Activated CD8-positive, alpha-beta memory T cell treated with anti-CD3 and anti-CD28 coated beads for 36 hours (primary cell): ENCODE measurements at regions not wholly inside any gene's neighbourhood (a gene's known extent, or its start where the extent isn't known, plus 50 kb on each side); places are given as distances from the start of the nearest gene placed in this dataset.
"Not testable (repeated sequence)": the region's sequence is repeated elsewhere in the genome, so short reads cannot be mapped to it uniquely, and the experiment has no call there.

Experiments used
- CTCF ChIA-PET: fragments of 350-600 bp; sonication (Branson Sonifier 250); formaldehyde crosslinking; loops from one replicate; lab custom pipeline; 2021; ENCODE audit warnings: antibody characterized with exemption; lab: Charles Lee
- POLR2A ChIA-PET: fragments of 350-600 bp; sonication (Branson Sonifier 250); formaldehyde crosslinking; loops from one replicate; lab custom pipeline; 2021; ENCODE audit warnings: antibody characterized with exemption; lab: Charles Lee

DNA sequence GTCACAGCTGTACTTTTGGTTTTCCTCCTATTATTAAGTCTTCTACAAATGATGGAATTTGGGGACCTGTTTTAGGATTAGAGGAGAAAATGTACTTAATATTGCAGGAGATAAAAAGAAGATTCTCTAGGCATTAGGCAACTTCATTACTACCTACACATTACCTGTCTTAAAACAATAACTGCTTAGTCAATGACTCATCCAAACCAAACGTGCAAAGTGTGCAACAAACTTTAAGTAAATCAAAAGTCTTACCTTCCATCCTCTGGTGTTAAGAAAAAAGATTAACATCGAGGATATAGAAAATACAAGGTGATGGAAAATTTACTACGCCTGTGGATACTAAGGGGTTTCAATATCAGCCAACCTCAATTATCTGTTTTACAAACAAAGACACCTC, 285.3 kb upstream of the KYNU start:
- POLR2A ChIA-PET, result no interaction called here

GRCh38 chr2:142591420-142591819, 286.0 kb upstream of the KYNU start:
- ChIA-PET POLR2A (no interaction called here), CTCF (no interaction called here)

More for the DNA sequence above, 285.3 kb upstream of the KYNU start:
- CTCF ChIA-PET, result no interaction called here

- POLR2A ChIA-PET, result no interaction called here
- CTCF ChIA-PET, result no interaction called here
Measured at GRCh38 chr2:142588269-142588668, 289.2 kb upstream of the KYNU start.

DNA sequence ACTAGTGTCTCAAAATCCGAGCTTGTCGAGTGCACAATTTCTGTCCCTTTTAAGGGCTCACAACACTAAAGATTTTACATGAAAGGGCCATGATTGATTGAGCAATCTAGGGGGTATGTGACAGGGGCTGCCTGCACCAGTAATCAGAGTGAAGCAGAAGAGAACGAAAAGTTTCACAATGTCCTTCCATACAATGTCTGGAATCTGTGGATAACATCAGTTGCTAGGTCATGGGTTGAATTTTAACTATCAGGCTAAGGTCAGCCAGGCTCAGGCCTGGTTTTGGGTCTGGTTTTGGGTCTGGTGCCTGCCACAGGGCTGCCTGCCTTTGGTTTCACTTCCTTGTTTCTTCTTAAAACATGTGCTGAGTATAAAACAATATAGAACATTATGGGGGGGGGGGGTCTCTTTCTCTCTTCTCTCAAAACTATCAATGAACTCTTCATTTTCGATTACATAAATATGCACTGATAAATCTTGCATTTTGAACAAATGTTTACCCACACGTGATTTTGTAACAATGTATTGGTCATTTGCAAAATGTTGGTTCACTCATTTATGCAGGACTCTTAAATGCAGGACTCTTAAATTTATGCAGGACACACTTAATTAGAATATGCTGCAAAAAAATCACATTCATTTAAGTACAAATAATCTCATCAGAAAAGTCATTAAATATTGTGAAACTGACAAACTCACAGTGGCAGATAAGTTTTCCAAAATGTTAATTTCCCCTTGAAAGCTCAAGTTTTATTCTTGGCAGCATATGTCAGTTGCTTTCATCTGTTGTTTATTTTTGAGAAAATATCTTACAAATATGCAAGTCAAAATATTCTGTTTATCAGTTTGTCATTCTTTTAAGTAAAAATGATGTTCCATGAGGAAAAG, 290.5 kb upstream of the KYNU start:
- POLR2A ChIA-PET, result no interaction called here
- CTCF ChIA-PET, result no interaction called here

DNA sequence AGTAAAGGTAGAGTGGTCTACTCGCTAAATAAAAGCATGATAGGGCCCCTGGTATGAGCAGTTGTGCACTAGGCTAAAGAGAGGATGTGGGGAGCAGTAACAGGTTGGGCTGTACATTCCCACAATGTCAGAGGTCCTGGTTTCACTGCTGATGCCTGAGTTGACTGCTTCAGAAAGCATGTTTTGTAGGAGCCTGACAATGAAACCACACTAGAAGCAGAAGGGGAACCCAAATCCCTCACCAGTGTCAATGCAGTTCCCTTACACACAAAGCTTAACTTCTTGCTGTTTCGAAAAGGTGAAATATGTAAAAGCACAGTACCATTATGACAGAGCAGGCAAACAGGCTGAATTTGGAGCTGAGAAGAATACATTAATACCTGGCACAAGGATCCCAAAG, 291.7 kb upstream of the KYNU start:
- CTCF ChIA-PET, result no interaction called here
- POLR2A ChIA-PET, result no interaction called here

- CTCF ChIA-PET, result no interaction called here
- POLR2A ChIA-PET, result no interaction called here
Measured at GRCh38 chr2:142582317-142582716, 295.1 kb upstream of the KYNU start.

DNA sequence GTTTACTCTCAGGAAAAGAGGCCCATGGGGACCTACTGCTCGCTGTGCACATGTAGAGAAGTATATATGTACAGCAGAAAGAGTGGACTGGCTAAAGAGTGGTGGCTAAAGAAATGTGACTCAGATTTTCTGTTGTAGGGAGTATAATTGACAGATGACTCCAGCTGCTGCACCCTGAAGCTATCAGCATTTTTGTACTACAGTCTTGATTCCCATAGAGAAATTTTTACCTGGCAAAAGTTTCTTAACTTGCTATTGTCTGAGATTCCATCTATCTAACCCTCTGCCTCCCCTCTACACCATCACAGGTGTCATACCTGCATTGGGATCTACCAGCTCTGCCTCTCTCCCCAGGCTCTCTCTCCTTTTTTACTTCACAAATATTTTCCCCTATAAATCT, 296.0 kb upstream of the KYNU start:
- POLR2A ChIA-PET, result no interaction called here
- CTCF ChIA-PET, result no interaction called here

GRCh38 chr2:142580691-142581090, 296.8 kb upstream of the KYNU start:
- CTCF ChIA-PET, result no interaction called here
- POLR2A ChIA-PET, result no interaction called here

- POLR2A ChIA-PET, result no interaction called here
- CTCF ChIA-PET, result no interaction called here
Measured at GRCh38 chr2:142575561-142575960, 301.9 kb upstream of the KYNU start.

- ChIA-PET POLR2A (no interaction called here), CTCF (no interaction called here)
Measured at GRCh38 chr2:142574388-142574787, 303.1 kb upstream of the KYNU start.

- POLR2A ChIA-PET, result no interaction called here
Measured at GRCh38 chr2:142572346-142573132, 304.9 kb upstream of the KYNU start.

DNA sequence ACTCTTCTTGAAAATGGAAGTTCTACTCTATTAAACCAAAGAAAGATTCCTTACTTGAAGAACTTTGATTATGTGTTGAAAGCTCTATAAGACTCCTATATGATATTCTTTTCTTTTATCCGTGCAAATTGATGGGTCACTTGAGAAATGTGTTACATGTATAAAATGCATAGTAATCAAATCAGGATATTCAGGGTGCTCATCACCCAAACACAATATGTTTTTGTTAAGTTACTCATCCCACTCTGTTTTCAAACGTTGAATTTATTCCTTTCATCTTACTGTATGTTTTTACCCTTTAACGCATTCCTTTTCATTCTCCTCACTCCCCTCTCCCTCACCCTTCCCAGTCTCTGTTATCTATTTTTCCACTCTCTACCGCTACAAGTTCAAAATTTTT, 305.5 kb upstream of the KYNU start:
- ChIA-PET CTCF (no interaction called here), POLR2A (no interaction called here)

More at GRCh38 chr2:142572346-142573132, 304.9 kb upstream of the KYNU start:
- CTCF ChIA-PET, result no interaction called here

DNA sequence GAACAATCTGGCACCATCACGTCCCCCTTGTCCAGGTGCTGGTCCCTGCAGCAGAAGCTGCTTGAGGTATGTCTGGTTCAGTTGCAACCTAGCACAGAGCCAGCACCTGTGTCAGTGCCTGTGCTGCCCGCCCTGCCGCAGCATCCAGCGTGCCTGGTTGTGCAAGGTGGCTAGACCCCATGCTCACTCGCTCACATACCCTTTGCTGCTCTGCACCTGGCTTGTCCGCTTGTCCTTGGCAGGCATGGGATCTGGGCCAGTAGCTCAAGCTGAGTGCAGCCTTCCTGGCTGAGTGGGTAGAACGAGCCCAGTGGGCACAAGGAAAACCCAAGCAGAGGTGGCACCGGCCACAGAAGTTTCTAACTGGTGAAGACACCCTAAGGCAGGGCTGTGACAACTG, 314.6 kb upstream of the KYNU start:
- CTCF ChIA-PET, result no interaction called here
- POLR2A ChIA-PET, result no interaction called here

- CTCF ChIA-PET, result no interaction called here
- POLR2A ChIA-PET, result no interaction called here
Measured at GRCh38 chr2:142561656-142562055, 315.8 kb upstream of the KYNU start.

DNA sequence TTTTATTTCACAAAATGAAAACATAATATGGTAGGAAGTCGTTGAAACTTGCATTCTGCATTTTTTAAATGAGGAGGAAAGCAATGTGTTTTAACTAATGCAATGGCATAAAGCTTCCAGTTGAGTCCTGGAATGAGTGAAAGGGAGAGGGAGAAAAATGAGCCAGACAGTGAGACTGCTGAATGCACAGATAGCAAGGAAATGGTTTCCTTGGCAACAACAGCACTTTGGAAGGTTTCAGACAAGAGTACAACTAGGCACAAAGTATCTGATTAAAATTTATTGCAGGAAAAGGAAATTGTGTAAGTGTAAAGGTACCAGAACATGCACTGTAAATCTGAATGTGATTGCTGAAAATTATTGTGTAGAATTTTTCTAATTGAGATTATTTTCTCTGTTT, 320.1 kb upstream of the KYNU start:
- POLR2A ChIA-PET, result no interaction called here
- CTCF ChIA-PET, result no interaction called here

- CTCF ChIA-PET, POLR2A ChIA-PET: not testable (repeated sequence)
Measured at GRCh38 chr2:142545999-142546398, 331.5 kb upstream of the KYNU start.

GRCh38 chr2:142545036-142545435, 332.4 kb upstream of the KYNU start:
- ChIA-PET POLR2A (no interaction called here), CTCF (no interaction called here)

GRCh38 chr2:142544173-142544572, 333.3 kb upstream of the KYNU start:
- POLR2A ChIA-PET, result no interaction called here
- CTCF ChIA-PET, result no interaction called here

DNA sequence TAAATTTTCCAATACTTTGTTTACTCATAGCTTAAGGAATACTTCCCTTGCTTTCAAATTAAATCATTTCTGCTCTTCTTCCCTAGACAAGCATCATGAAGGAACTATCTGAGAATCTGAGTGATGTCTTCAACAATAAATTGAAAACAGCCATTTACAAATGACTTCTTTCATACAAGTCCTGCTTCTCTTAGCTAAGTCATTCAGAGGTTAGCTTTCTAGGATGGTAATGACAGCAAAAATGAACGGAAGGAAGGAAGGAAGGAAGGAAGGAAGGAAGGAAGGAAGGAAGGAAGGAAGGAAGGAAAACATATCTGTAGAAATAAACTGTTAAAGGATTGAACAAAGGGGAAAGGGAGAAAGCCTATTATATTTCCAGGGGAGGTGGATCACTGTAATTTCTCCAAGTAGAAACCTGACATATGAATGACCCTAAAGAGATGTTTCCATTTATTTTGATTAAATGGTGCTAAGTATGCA, 335.0 kb upstream of the KYNU start:
- POLR2A ChIA-PET, result no interaction called here
- CTCF ChIA-PET, result no interaction called here

DNA sequence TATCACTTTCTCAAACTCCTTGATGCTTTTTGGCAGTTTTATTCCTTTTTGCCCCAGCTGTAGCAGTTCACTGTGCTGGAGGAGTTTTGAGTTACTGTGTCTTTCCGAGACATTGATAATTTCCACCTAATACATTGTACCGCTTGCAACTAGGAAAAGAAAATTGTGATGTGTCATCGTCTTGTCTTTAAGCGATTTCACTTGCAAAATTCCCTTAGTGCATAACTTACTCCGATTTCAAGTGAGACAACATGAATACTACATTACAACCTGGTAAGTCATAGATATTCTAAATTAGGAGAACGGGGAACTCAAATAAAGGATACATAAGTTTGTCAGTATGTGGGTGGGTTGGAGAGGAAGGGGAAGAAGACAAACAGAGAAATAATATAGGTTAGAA, 340.5 kb upstream of the KYNU start:
- ChIA-PET CTCF (no interaction called here), POLR2A (no interaction called here)

DNA sequence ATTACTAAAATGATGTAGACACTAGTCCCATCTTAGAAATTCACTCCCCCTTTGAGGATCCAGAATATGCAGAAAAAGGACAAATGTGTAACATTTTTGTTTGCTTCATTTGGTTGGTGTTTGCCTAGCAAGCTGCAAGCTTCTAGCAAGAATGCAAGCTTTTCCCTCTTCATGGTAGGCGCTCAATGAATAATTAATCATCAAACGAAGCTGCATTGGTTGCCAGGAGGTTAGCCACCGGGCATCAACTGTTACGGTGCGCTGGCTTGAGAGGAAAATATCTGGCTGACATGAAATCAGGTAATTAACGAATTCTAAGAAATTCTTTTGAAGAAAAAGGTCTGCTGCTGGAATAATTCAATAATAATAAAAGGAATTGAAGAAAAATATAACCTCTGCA, 341.0 kb upstream of the KYNU start:
- CTCF ChIA-PET, result no interaction called here
- POLR2A ChIA-PET, result no interaction called here
